Heart left ventricle (tissue), 13 donors: ENCODE measurements at regions not wholly inside any gene's neighbourhood (a gene's known extent, or its start where the extent isn't known, plus 50 kb on each side); places are given as distances from the start of the nearest gene placed in this dataset.

Experiments
- CTCF ChIP-seq, 12 donors: fragments of 200-600 bp; sonication (generic) in 4 of 12; IDR thresholded peaks; one replicate each; pipeline versions ENCODE4 v1.5.0 to v1.8.0; 2018 to 2022; ENCODE audit warnings: antibody characterized with exemption in 12 of 12, mild to moderate bottlenecking in 5 of 12
- POLR2A ChIP-seq, 2 donors: fragments of 450-650 bp; IDR thresholded peaks; one replicate each; pipeline ENCODE4 v1.6.1; 2017; ENCODE audit warnings: antibody characterized with exemption in 2 of 2, mild to moderate bottlenecking in 2 of 2, moderate library complexity in 2 of 2
- donor health status: ischemic (EF 13 %, LVEDD 7.1; RV severe dilation, severe dysfunction).
- donor health status: DM: no; HTN: yes; CAD: no.
- donor health status: DM: no; HTN: no; CAD: no.
- donor health status: ischemic (EF 25% LVEDD 6.9; RV normal size, moderate dysfunction).
- donor health status: ischemic (EF 25% LVEDD 5.7; RV mildly dilated, moderate dysfunction).
- donor health status: ischemic (EF 35%, LVEDD 5.7; RV mildly dilated, moderate dysfunction).
- donor health status: nonischemic (EF 11% LVEDD 7.7; RV severe dilation, severe dysfunction).
- donor health status: DM: yes; HTN: yes; CAD: no.
- donor health status: PGD.
- donor health status: ischemic (EF 29% LVEDD 5.4; RV normal size, mild dysfunction).
- donor health status: nonischemic (EF 23%, LVEDD 6.1; RV moderate dilation, normal function).

GRCh38 chr10:29395409-29395808 lies 106.5 kb downstream of the LYZL1 start:
- TF ChIP-seq CTCF (IDR thresholded peaks at IDR 0.05) (no peak), POLR2A (IDR thresholded peaks at IDR 0.05) (no peak)
